NCI-H446 (cell line): ENCODE measurements at regions not wholly inside any gene's neighbourhood (a gene's known extent, or its start where the extent isn't known, plus 50 kb on each side); places are given as distances from the start of the nearest gene placed in this dataset.

ENCODE experiments used
- DNase-seq, 2 experiments: peaks; one replicate each; lab custom pipeline; 2025; lab: John Stamatoyannopoulos, UW

DNA sequence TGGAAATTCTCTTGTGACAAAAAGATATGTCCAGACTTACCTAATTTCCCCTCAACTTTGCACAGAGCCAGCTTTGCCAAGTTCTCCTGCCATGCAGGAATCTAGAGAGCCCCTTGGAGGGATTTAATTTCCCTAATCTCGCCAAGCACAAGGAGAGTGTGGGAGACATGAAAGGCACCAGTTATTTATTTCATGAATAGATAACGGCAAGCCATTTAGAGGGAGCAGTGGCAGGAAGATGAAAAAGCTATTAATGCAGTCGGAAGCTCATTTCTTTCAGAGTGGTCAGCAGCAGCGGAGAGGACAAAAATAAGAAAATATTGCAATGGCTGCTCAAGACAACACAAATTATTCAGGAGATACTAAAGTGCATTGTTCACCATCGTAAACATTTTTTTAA is 150.9 kb upstream of the WSCD2 start:
- no peak for DNase-seq

DNA sequence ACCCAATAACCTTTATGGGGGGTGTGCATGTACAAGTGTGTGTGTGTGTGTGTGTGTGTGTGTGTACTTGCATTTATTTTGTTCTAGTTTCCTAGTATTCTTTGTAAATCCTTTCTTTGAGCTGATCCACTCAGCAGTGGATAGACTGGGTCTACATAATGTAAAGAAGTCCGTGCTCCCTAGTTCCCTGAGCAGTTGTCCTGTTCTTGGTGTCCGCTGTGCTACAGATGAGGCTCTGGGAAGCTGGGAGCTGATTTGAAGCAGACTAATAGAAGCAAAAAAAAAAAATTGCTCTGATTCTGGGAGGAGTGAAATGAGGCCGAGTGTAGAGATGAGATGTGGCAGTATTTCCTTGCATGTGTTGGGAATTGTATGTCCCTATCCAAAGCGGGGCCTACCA is 150.4 kb upstream of the WSCD2 start:
- DNase-seq, result no peak

DNA sequence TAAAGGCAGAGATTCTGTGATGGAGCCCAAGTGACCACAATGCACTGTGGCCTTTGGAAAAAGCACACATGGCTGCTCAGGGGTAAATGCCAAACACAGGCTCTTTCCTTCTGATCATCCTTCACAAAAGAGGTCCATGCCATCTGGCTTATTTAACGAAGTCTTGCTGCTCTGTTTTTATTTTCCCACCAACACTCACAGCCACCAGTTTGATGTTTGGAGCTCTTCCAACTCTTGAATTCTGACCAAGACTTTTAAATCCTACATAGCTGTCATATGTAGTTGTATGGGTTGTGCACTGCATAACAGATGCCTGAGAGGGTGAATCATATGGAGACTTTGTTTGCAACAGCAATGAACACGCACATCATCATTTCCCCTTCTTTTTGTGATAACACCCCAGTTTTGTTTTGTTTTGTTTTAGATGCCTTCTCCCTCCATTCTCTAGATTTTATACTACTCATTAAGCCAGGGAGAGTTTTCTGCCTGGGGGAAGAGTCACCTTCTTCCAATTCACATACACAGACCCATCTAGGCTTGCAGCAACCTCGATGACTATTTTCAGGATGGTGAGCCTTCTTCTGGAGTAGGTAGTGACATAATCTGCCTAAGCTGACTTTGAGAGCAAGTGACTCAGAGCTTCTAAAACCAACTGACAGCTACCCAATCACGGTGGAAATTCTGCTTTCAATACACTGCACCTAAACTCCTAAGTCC is 145.2 kb upstream of the WSCD2 start:
- DNase-seq, result peak; percentile 30 to 82

DNA sequence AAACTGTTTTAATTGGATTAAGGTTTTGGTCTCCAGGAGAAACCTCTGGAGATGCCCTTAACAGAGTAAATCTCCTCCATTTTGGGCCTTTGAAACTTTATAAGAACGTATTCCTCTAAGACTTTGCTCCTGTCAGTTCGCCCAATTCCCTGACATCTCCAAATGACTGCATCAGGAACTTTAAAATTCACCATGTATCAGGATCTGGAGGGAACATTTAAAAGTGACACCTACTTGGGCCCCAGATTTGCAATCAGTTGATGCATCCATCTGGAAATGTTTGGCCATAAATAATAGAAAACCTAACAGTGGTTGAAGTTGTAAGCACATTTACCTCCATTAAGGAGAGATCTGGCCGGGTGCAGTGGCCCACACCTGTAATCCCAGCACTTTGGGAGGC is 144.1 kb upstream of the WSCD2 start:
- DNase-seq, result no peak

DNA sequence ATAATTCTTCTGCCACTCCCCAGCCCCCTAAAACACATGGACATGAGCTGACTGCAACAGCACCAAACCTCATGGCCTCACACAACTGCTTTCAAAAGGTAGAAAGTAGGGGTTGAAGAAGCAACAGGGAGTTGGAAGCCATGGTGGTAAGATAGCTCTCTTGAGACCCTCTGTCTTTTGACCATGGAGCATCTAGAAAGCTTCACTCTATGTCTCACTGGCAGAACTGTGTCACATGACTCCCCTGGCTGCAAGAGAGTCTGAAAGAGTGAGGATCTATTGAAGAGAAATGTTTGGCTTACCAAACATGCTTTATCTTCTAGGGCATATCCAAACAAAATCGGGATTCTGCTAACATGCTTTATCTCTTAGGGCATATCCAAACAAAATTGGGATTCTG is 142.9 kb upstream of the WSCD2 start:
- DNase-seq, result no peak

DNA sequence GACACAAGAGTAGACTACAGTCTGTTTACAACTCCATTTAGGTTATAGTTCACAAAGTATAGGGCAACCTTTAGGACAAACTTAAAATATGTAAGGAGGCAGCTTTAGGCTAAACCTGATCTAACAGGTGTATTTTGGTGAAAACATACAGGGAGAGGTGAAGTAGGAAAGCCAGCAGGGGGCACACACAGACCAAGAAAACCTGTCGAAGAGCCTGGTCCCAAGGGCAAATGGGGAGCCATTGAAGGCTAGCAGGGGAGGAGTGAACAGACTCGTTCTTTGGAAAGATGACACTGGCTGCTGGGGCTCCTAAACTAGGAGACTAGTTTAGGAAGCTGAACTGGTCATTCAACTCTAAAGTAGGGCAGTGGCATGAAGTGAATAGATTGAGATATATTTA is 138.8 kb upstream of the WSCD2 start:
- peak in 1 of 2 experiments; percentile 27 for DNase-seq

DNA sequence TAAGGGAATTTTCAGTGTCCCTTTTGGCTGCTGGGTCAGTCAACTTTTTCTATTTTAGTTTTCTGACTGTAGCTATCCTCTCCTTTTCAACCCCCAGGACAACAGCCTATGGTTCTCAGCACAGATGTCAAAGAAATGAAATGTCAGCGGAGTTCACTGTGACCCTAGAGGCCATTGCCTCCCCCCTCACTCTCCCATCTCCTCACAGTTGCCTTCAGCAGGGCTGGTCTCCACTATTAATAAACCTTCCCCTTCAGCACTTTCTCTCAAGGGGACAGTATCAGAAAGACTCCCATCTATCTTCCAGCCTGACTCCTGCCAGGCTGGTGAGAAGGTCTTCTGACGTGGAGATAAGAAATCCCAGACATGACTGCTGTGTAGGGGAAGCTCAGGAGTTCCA is 137.1 kb upstream of the WSCD2 start:
- DNase-seq, result no peak

DNA sequence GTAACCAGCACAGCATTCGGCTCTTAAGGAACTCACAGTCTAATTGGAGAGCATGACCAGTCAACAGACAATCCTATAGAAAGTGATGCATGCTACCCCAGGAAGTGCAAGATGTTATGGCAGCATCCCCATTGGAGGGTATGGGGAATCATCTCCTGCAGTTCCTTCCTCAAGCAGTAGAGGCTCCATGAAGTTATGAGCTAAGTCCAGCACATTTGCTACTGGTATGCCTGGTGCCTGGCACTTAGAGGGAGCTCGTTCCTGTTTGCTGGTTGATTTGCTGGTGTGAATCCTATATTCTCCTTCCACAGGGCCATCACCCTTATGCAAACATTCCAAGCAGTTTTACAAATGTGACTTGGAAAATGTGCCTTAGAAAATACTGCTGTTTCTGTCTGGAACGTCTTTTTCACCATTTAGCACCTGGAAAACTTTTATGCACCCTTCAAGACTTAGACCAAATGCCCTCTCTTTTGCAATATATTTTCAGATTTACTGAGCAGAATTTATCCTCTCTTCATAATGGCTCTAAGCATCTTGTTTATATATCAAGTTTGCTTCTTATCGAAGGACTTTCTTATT is 136.1 kb upstream of the WSCD2 start:
- peak in 1 of 2 experiments; percentile 46 for DNase-seq

DNA sequence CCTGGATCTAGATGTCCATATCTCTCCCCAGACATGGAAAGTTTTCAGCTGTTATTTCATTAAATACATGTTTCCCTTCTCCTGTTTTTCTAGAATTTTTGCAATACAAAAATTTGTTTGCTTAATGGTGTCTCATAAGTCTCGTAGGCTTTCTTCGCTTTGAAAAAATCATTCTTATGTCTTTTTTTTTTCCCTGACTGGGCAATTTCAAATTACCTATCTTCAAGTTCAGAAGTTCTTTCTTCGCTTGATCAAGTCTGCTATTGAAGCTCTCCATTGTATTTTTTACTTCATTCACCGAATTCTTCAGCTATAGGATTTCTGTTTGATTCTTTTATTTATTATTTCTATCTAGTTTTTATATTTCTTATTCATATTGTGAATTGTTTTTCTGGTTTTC is 130.2 kb upstream of the WSCD2 start:
- DNase-seq, result no peak

DNA sequence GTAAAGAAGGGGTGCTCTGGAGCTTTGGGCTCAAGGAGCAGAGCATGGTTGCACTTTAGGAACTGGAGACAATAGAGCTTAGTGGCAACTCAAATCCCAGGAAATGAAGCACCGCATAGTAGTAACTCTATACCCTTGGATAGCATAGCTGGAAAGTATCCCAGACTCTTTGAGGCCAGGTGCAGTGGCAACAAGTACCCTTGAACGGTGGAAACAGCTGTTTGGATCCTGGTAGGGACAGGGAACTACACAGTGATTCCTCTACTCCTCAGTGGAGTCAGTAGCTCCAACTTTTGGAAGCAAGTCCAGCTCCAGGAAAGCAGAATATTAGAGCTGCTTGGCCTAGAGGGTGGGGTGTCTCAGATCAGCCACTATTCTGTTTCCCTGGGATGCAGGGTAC is 129.0 kb upstream of the WSCD2 start:
- DNase-seq, result no peak

DNA sequence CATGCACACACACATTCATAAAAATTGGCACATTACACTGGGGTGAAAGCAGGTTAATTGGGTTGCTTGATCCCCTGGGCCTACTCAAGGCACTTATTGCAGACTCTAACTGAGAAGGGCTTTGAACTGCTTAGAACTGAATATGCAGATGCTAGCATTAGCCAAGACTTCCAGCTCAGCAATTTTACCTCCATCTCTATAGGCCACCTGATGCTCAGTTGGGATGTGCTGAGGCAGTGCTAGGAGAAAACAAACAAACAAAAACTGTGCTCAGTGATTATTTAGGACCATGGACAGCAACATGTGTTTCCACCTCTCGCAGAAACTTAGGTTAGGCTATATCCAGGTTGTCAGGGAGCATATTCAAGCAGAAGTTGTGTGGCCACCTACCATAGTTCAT is 124.8 kb upstream of the WSCD2 start:
- DNase-seq, result no peak

DNA sequence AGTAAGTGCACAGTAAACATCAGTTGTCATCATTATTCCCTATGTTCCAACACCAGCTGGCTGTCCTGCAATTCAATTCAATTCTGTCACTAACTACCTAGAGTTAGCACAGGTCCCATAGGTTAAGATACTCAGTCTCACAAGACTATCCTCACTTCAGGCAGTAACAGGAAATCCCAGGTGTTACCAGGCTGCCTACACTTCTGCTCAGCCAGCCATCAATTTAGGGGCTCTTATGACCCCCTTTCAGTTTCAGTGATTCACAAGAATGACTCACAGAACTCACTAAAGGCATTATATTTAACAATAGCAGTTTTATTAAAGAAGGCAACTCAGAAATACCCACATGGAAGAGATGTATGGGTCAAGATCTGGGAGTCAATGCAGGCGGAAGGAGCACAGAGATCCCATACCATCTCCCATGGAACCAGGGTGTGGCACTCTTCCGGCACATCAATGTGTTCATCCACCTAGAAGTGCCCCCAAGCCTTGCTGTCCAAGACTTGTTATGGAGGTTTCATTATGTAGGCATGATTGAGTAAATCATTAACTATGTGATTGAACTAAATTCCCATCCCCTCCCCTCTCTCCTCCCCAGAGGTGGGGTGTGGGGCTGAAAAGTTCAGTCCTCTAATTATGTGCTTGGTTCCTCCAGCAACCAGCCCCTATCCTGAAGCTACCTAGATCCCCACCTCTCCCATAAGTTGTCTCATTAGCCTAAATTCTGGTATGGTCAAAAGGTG is 120.8 kb upstream of the WSCD2 start:
- no peak for DNase-seq

DNA sequence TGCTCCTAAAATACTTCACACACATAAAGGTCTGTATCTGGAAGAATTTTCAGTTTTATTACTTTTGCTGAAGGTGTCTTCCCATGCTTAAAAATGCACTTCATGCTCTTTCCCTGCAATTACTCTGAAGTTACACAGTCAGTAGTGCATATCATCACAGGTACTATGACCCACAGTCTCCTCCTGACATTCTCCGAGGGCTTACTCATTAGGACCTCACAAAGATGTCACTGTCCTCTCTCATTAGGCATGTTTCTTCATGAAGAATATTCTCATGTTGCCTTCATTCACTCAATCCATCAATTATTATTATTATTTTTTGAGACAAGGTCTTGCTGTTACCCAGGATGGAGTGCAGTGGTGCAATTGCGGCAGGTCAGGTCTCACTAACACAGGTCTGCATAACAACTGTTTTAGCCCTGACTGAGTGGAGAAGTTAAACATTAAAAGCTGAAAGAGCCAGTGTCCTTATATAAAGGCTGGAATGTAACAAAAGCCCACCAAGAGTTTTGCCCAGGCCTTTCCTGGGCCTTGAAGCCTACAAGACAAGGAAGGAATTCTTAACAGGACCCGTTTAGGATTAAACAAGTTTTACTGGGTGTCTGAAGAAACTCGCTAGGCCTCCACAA is 119.5 kb upstream of the WSCD2 start:
- DNase-seq, result no peak

DNA sequence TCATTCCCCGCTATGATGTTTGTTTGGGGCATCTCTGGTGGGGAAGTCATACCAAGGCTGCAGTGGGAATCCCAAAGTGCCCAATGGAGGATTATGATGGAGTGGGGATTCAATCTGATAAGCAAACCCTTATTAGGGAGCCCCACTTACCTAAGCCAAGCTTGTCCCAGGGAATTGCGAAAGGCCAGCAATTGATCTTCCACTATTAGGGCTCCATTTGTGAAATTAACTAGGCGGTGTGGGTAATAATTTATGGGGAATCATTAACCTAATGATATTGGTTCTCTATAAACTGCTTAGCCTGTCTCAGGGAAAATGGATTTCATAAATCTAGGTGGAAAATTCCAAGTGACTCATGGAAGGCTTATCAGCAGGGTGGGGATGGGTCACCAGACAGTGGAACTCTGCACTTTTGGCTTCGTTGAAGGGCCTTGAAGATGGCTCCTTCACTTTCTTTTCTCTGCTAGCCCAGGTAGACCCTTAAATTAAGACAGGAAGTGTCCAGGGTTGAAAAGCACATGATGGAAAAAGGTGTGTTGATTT is 113.0 kb upstream of the WSCD2 start:
- no peak for DNase-seq

DNA sequence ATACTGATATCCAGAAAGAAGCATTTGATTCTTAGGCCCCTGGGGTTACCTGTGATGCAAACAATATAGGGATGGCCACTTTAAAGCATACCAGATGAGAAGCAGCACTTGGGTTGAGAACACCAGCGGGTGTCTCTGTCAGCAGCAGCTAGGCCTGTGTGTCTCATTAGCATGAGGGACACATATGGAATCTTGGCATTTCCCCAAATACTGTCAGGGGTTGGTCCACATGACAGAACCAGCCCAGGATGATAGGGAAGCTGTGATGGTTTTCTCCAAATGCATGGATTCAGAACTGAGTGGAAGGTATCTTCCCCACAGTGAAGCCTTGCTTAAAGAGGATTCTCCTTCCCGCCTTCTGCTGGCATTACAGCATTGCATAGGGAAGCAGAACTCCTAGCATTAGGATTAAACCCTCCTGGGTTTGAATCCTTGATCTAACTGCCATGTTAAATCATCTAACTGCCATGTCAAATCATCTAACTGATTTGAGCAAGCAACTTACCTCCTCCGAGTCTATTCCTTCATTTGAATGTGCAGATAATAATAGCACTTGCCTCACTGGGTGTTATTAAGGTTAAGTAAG is 111.5 kb upstream of the WSCD2 start:
- DNase-seq, result no peak

DNA sequence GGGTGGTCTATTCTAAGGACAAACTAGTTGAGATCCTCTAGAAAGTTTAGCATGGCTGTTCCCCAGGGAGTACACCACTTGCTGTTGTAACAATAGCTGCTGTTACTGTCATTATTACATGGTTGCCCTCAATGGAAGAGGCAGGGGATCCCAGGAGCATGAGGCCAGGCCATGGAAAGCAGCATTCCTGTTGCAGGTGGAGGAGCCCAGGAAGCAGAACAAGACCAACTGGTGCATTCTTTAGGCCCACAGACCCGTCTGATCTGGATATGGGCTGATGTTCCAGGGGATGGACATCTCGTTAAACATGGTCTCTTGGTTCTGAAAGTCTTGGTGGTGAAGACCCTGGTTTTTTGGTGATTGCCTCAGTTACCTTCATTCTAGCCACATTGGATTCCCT is 109.2 kb upstream of the WSCD2 start:
- DNase-seq, result no peak

DNA sequence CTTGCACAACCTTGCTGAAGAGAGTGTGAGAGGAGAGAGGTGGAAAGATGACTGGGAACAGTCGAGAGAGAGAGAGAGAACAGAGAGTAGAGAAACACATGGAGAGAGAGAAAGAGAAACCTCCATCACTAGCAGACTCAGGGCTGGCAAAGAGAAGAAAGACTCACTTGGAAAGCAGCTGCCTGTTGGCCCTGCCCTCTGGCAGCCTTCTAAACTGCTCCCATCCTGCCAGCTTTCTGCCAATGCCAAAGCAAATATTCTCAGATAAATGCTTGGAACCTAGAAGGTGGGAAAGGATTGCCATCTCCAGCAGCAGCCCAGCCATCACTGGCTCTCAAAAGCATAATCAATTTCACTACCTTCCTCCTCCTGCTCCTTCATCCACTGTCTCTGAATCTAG is 107.9 kb upstream of the WSCD2 start:
- DNase-seq, result peak in 1 of 2 experiments; percentile 24

DNA sequence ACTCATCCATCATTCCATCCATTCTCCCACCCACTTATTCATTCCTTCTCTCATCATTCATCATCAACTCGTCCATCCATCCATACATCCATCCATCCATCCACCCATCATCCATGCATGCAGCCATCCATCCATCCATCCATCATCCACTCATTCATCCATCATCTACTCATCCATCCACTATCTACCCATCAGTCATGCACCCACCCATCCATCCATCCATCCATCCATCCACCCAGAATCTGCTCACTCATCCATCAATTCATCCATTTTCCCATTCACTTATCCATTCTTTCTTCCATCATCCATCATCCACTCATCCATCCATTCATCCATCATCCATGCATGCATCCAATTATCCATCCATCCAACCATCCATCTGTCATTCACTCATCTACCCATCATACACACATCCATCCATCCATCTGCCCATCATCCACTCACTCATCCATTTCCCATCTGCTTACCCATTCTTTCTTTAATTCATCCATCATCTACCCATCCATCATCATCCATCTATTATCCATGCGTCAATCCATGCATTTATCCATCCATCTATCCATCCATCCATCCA is 107.1 kb upstream of the WSCD2 start:
- no peak for DNase-seq

DNA sequence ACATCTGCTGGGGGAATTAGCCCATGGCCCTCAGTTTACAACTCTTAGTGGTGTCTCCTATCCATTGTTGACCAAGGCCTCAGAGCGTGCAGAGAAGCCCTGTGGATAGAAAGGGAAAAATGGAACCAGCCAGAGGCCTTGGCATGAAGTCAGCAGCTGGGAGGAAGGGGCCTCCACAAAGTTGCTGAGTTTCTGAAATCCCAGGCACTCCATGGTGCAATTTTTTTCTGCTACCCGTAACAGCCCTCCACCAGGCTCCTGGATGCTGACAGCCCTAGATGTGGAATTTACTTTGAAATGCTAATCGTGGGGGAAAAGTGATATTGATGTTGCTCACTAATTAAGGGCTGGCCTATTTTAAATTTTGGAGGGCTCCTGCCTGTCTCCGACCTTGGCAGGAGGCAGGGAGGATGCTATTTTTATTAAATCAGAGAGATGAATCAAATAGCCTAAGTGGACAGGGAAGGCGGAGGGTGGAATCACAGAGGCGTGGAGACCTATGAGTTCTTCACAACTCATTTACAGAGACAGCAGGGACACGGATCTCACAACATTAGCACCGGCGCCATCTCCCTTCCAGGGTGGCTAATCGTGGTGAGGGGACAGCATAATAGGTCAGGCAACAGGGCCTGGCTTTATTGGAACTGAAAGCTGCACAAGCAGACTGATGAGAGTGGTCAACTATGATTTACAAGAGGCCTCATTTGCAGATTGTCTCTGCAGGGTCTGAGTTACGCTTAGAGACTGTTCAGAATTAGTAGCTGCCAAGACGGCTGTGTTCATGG is 99.8 kb upstream of the WSCD2 start:
- peak in 1 of 2 experiments; percentile 6 for DNase-seq

DNA sequence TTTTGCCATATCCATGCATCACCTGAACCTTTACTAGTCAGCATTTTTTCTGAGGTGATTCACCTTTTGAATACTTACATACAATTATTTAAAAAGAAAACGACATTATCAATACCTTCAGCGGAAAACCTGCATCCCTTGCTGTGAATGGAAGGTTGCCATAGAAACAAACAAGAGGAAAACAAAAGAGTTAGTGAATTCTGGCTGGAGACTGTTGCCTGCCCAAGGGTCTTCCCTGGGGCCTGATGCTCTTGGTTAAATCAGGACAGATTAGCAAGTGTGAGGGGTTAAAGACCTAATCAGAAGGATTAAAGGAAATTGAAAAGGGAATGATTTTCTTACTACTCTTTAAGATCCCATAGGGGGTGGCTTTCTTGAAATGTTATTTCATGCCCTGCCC is 96.0 kb upstream of the WSCD2 start:
- DNase-seq, result no peak

DNA sequence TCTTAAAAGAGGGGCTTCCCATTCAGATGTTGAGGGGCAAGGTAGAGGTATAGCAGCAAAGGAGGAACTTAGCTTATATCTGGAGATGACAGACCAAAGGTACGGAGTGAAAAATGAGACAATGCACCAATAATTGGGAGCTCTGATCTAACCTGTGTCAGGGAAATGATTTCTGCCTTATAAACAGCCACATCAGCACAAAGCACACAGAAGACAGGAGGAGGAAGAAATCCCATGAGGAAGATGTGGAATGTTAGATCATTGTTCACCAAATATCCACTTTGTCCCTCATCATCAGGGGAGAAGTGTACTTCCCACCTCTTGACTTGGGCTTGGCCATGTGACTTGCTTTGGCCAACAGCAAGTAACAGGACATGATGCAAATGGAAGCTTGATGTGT is 93.7 kb upstream of the WSCD2 start:
- no peak for DNase-seq
